PC-3 (cell line): ENCODE measurements at regions not wholly inside any gene's neighbourhood (a gene's known extent, or its start where the extent isn't known, plus 50 kb on each side); places are given as distances from the start of the nearest gene placed in this dataset.
A peak's percentile ranks its signal among the peaks of the same experiment; 100 is the strongest.

Experiments used
- CTCF ChIP-seq: fragments of 300-600 bp; sonication (generic); conservative IDR thresholded peaks from 2 replicates; pipeline ENCODE4 v1.5.1; 2017; ENCODE audit warnings: antibody characterized with exemption, low read depth, mild to moderate bottlenecking, low read length
- EZH2 ChIP-seq: fragments of 300-600 bp; sonication (generic); IDR thresholded peaks from one replicate; pipeline ENCODE4 v1.6.1; 2017; ENCODE audit warnings: antibody characterized with exemption, mild to moderate bottlenecking, low read length; ENCODE audit not compliant: unreplicated experiment

GRCh38 chr2:43024515-43025011 lies 201.8 kb downstream of the ZFP36L2 start:
- TF ChIP-seq CTCF: peak; percentile 77
- no peak for TF ChIP-seq EZH2
